ENCODE measurements at regions not wholly inside any gene's neighbourhood (a gene's known extent, or its start where the extent isn't known, plus 50 kb on each side); places are given as distances from the start of the nearest gene placed in this dataset.

DNA sequence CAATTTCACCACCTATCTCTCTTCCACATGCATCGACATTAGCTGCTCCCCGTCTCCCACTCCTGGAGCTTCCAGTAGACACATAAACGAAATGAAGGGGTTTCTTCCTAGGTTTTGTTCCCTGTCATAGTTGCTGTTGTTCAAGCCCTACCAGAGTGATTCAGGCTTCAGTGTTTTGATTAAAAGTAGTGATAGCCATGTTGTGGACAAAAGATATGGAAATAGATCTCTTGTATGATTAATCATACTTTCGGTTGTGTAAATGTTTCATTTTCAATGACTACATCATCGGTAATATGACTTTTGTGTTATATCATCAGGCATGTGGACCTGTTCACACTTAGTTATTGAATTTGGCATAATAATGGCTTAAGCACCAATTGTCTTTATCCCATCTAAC is 96.5 kb upstream of the KLF3 start:
- peak; percentile 7 for DNase-seq

DNA sequence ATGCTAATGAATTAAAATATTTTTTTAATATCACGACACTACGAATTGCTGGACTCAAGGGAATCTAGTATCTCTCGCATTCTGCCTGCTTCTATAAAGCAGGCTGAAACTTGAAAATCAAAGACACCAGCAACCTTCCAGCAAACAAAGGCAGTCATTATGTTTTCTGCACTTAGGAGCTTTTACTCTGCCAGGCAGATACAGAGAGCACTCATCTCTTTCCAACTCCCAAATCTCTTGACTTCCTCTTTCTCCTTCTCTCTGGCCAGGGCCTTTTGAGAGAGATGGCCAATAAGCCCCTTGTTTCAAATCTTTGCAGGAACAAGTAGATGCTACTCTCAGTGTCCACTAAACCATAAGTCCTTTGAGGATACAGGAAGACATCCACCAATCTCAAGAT is 95.2 kb upstream of the KLF3 start:
- no peak for DNase-seq

DNA sequence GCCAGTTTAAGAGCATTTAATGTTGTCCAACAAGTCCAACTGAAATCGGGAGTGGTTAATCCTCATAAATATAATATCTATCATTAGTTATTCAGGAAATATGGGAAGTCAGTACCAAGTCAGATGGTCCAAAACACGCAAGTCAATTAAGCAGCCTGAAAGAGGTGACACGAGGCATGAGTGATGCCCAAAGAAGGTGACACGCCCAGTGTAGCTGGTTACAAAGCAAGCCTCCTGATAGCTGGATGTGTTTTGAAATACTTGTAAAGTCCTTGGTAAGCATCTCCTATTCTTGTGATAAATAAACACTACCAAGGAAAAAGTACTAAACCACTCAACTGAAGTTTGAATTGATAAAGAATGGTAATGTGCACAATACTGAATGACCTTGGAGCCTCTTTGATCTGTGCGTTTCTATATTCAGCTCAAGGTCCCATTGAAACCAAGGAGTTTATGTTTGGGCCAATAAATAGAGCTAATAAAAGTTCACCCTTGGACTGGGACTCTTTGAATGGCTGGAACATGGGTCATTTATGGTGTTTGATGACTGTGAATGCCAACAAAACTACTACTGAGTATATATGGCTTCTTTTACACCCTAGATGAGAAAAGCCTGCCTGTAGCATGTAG is 93.2 kb upstream of the KLF3 start:
- DNase-seq: no peak

DNA sequence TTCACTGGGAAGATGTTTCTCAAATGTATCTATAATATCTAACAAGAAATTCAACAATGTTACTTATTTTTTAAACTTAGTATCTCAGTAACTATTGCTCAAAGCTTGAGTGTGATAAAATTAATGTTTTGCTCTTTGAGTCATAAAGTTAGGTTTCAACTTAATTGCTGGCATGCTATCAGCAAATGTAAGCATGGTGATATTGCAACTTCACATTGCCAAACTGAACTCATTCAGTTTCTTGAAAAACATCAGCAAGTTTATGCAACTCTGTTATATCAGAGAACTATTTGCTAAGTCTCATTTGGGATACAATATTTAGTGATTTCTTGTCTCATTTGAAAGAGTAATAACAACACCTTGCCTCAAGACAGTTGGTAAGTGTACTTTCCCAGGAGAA is 91.2 kb upstream of the KLF3 start:
- no peak for DNase-seq

DNA sequence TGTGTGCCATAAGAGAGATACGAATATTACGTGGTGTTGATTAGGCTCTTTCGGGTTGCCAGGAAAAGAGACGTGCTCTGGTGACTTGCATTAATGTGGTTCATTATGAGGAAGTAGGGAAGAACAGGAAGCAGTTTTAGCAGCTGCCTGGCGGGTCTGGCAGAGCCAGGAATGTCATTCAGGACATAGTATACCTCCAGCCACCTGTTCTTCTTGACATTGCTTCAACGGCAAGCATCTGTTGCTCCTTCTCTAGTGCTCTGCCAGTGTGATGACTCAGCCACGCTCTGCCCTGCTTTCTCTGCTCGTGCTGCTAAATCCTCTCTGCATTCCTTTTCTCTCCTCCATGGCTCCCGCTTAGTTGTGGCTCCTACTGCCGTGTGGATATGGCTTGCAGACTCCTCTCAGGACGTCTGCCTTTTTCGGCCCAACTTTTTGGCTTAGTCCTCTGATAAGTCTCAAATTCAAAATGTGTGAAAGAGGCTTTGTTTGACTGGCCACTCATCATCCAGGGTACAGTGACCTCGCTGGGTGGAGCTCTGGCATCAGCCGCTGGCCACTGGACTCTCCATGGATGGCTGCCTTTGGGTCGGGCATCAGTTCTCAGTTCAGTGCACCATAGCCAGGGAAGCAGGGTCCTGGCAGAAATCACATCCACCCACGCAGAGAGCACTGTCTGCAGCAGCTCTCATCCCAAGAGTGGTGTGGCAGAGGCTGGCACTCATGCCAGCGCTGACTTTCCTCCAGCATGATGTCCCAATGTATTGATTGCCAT is 89.3 kb upstream of the KLF3 start:
- DNase-seq: no peak

DNA sequence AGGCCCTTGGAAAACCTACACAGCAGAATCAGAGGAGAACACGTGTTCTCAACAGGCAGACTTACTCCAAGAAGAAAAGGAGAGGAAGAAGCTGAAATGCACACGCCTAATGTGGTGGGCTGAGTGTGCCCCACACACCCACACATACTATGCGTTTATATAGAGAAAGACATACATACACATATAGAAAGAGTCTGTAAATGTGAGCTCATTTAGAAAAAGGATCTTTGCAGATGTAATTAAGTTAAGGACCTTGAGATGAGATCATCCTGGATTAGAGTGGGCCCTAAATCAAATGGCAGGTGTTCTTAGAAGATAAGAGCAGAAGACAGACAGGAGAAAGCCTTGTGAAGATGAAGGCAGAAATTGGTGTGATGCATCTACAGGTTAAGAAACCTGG is 87.2 kb upstream of the KLF3 start:
- no peak for DNase-seq

DNA sequence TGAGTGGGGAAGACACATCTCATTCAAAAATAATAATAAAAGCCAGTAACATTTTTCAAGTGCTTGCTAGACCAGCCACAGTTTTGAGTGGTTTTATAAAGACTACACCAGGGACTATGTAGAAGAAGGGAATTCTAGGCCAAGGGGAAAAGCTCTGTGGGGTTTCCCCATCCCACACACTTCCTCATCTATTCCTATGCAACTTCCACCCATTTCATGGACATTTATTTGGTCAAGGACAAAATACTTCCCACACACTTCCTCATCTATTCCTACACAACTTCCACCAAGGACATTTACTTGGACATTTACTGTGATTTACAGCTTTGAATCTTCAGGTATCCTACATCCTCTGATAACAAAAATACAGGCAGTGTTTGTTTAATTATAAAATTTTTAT is 86.5 kb upstream of the KLF3 start:
- DNase-seq: no peak

DNA sequence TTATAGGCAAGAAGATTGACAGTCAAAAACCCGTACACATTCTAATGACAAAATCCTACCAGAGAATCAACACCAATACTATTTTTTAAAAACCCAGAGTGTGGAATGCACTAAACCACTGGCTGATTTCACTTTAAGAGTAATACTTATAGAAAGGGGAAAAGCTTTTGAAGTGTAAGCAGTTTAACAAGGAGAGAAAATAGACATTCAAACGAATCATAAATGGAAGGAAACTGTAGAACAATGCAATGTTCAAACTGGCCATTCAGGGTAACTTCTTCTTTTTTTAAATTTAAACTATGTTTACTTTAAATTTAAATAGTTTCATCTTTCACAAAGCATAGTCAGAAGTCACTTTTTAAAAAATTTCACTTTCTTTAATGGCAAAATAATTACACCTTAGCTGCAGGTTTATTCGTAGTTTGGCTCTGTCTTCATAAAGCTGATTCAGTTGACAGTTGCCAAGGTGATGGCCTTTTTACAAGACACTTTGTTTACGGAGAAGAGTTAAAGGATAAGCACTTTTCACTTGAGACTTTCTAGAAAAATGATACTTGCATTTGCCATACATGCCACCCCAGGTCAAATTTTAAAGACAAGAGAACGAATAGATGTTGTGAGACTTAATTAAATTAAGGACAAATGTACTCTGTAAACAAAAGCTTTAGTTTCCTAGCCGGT is 82.4 kb upstream of the KLF3 start:
- no peak for DNase-seq

DNA sequence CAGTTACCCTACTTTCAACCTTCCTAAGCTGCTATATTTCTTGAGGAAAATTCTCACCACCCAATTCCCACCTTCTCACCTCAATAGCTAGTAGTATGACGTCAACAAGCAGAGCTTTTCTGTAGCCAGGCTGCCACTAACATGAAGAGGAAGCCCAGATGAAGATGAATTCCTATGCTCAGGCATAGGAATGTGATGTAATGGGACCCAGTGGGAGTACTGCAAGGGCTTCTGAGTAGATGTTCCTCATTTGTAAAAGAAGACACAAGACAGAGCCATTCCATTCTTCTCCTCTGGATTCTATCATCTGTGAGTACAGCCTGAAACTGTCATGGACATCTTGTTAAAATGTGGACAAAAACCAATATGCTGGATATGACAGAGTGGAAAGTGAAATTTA is 81.6 kb upstream of the KLF3 start:
- DNase-seq: no peak

DNA sequence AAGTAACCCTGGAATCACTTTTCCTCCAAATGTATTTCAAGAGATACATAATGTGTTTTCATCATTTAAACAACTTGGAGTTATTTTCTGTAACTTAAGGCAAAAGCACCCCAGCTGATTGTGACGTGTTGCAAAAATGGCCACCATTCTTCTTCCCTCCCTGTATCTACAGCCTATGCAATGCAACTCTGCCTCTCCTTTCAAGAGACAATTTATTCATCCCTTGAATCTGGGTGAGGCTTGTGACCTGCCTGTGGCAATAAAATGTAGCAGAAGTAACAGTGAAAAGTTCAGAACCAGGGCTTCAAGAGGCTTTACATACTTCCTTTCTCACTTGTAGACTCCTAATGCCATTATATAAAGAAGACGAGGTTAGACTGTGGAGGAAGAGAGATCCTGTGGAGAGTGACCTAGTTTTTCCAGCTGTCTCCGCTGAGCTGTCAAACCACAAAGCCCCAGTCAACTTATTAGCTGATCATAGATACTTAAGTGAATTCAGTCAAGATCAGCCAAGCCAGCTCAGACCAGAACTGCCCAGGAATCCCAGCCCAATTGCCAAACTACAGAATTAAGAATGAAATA is 81.0 kb upstream of the KLF3 start:
- DNase-seq: peak; percentile 29

DNA sequence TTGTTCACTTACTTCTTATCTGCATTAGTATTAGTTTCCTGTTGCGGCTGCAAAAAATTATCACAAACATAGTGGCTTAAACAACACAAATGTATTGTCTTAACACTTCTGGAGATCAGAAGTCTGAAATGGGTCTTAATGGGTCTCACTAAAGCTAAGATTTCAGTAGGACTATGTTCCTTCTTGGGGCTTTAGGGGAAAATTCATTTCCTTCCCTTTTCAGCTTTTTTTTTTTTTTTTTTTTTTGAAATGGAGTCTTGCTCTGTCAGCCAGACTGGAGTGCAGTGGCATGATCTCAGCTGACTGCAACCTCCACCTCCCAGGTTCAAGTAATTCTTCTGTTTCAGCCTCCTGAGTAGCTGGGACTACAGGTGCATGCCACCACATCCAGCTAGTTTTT is 78.1 kb upstream of the KLF3 start:
- DNase-seq: no peak

DNA sequence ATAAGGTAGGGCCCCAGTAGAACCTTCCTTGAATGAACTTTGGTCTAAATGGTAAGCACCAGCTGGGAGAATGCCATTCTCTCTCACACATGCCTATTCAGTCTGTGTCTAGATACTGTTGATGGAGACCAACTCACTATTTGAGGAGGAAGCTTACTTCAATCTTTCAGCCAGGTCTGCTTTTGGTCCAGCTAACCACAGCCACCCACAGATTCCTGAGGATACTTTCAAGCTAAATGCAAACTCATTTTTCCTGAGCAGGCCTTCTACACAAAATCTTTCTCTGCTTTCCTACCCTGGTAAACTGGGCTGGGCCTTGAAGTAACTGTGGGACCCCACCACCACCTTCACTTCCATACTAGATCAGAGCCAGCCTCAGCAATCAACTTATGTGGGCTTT is 76.9 kb upstream of the KLF3 start:
- DNase-seq: no peak

DNA sequence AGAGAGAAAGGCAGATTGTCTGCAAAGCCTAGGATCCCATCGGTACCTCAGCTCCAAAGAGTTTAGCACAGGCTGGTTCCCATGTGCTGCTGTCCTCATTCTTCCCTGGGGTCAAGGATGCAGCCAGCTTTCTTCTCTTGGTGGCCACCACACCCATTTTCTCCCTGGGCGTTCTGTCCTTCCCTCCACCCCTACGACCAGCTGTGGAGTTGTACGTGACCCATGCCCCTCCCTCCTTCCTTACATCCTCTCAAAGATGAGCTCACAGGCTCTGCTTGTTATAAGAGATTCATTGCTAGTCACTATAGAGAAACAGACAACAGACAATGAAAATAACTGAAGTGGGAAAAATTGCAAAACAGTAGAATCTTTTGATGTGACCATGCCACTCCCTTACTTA is 74.0 kb upstream of the KLF3 start:
- DNase-seq: no peak

DNA sequence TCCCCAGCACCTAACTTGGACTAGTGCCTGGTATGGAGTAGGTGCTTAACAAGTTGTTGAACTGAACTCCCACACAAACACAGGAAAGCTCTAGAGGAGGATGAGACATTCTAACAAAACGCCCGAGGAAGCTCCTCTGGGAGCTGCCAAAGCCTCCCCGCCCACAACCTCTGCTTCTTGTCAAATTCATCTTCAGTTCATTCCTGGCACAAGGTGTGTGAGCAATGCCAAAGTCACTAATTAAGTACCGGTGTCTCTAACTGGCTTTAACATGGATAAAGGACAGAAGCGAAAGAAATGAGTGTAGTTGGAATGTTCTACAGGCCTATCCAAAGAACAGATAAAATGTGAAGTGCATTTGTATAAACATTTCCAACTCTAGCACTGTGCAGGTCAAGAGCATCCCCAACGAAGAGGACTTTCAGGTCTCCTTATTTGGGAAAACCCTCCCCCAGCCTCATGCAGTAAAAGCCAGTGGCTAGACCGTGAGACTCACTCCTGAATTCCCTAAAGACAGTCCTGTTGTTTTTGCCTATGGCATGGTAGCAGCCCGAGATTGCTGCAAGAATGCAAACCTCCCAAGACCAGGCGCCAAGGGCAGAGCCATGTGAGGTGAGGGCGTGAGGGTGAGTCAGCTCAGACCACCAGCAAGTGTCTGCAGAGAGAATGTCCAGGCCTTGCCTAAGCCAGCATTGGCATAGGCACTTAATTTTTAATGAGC is 72.2 kb upstream of the KLF3 start:
- DNase-seq: no peak

DNA sequence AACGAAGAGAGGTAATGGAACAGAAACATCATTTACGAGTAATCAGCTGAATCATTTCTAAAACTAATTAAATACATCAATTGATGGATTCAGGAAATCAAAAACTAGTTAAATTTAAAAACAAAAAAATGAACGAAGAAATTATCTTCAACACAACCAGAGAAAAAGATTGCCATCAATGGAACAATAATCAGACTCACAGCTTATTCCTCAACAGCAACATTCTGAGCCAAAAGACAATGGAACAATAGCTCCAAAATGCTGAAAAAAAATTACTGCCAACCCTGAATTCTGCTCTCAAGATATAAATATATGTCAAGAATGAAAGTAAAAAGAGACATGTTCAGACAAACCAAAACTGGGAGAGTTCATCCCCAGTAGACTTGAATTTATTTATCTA is 65.5 kb upstream of the KLF3 start:
- no peak for DNase-seq

DNA sequence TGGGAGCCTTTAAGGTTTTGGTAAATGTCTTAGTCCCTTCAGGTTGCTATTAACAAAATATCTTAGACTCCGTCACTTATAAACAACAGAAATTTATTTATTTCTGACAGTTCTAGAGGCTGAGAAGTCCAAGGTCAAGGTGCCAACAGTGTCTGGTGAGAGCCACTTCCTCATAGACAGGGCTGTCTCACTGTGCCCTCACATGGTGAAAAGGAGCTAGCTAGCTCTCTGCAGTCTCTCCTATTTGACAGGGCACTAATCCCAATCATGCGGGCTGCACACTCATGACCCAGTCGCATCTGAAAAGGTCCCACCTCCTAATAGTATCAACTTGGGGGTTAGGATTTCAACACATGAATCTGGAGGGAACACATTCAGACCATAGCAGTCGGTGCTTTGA is 63.4 kb upstream of the KLF3 start:
- DNase-seq: no peak

DNA sequence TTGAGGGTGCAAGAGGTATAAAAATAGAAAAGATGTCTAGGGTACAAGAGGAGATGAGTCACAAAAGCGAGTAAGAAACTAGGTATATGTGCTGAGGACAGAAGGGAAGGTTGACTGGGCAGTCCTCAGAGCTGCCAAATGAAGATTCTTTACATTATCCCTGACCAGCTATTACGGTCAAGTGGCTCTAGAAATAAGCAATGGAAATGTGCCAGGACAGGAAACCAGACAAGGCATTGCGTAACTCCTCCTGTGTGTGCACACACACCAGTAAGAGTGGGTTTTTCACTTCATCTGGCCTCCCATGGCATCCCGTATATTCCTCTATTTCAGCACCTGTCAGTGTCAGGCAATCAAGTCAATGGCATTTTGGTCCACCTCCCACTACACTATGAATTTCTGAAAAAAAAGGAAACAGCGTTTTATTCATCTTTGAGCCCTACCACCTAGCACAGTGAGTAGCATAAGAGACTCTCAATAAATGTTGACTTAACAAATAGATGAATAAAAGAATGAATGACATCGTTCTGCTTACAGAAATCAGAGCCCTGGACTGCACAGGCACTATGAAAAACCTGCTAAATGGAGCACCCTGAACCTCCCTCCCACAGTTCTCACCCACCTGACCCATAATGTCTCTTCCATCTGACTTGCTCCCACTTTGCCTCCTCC is 62.6 kb upstream of the KLF3 start:
- DNase-seq: no peak

DNA sequence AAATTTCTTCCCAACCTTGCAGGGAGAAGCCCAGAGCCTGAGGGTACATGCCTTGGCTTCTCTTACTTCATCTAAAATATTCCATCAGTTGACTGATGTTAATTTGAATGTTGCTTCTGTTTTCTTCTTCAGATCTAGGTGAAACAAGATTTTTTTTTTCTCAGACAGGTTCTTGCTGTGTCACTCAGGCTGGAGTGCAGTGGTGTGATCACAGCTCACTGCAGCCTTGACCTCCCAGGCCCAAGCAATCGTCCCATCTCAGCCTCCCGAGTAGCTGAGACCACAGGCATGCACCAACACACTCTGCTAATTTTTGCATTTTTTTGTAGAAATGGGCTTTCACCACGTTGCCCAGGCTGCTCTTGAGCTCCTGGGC is 62.1 kb upstream of the KLF3 start:
- DNase-seq: no peak

DNA sequence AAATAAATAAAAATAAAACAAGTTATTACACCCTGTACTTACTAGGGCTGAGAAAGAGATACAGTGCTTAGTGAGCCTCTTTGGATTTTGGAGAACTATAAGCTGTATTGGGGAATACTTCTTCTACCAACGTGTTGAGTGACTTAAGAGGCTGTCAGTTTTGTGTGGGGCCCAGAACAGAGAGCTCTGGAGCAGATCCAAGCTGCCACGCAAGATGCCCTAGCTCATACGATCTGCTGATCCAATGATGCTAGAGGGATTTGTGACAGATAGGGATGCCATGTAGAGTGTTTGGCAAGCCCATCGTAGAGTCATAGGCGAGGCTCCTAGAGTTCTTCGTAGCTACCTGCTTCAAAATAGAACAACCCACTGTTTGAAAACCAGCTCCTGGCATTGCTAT is 60.3 kb upstream of the KLF3 start:
- DNase-seq: no peak

DNA sequence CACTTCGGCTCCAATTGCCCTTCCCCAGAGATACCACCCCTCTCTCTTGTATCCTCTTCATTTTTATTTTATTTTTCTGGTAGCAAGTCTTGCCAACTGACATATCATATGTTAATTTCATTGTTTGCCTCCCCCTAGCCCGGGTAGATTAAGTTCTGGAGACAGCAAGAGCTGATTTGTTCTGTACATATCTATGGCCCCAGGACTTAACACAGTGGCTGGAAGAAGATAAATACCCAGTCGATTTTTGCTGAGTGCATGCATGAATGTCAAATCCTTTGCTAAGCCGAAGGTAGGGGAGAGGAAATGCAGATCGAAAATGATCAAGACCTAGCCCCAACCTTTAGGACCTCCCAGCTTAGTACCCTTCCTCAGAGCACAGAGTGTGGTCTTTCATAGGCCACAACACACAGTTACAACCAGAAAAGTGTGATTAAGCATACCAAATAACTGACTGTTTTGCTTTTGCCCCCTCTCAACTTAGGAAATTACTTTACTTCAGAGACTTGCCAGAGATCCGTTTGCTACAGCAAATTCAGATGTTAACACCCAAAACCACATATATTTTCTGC is 58.7 kb upstream of the KLF3 start:
- no peak for DNase-seq

DNA sequence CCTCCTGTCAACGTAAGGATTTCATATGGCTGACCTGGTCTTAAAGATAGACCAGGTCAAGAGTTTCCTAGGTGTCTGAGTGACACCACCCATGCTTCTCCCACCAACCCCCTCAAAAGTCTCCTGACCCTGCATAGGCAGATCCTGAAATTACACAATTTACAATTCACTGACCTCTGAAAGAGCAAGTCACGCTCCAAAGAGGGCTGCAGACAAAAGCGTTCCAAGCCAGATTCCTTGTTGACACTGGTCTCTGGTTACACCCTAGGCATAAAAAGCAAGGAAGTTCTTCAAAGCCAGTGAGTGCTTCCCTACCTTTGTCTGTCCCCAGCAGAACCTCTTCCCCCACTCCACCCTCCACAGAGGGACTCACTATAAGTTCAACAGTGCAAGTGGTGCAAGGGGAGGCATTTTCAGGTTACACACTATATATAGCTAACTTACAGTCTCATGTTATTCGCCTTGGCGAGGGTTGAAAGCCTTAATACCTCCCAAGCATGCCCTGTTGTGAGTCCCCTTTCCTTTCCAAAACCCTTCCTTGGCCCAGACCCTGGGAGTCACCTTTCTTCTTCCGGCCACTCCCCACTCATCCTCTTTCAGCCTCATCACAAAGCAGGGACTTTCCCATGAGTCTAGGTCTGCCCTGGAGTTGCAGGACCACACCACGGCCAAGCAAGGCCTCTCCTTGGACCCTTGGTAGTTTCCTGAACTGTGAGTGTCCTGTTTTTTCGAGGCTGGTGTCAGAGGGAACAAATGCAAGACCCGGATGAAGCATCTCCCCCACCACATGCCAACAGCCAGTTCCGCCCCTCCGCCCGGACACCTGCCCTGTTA is 58.0 kb upstream of the KLF3 start:
- no peak for DNase-seq

DNA sequence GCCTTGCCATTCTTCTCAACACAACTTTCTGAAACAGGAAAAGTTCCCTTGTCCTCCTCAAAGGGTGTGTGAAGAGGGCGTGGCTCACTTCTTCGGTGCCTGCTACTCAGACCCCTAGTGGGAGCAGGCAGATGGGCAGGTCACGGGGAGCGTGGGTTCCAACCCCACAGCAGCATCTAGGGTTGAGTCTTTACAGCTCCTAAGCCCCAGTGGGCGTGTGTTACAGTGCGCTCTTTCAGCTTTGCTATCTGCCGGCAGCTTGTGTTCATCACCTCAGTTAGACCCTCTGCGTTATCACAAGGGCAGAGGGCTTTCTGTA is 57.5 kb upstream of the KLF3 start:
- DNase-seq: no peak

Data from activated CD4-positive, alpha-beta T cell treated with anti-CD3 and anti-CD28 coated beads, Interleukin-2, amount 50 U/mL, for 16 hours (primary cell).